GM12865 (cell line): ENCODE measurements at regions not wholly inside any gene's neighbourhood (a gene's known extent, or its start where the extent isn't known, plus 50 kb on each side); places are given as distances from the start of the nearest gene placed in this dataset.

Experiments
- DNase-seq: peaks from one replicate; pipeline ENCODE4 v3.0.0; 2010; ENCODE audit warnings: low read depth
- H3K4me3 ChIP-seq: 2 replicates; pipeline ENCODE4 v1.5.1; 2011; ENCODE audit warnings: mild to moderate bottlenecking, low read depth, low read length, control low read depth
- TF ChIP-seq, protein P1 (sequence below): IDR thresholded peaks from 2 replicates; pipeline ENCODE4 v1.5.1; 2011; ENCODE audit warnings: low read length, control low read depth, low read depth, inconsistent platforms; ENCODE audit not compliant: insufficient read depth; ENCODE audit errors: missing control alignments

DNA sequence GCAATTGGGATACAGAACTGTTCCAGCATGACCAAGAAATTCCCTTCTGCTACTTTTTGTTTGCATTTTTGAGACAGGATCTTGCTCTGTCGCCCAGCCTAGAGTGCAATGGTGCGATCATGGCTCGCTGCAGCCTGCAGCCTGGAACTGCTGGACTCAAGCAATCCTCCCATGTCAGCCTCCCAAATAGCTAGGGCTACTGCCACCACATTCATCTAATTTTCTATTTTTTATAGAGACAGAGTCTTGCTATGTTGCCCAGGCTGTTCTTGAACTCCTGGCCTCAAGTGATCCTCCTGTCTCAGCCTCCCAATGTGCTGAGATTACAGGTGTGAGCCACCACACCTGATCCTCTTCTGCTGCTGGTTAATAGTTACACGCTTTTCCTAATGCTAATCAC is 204.9 kb downstream of the SOX4 start:
- TF ChIP-seq, protein P1, sequence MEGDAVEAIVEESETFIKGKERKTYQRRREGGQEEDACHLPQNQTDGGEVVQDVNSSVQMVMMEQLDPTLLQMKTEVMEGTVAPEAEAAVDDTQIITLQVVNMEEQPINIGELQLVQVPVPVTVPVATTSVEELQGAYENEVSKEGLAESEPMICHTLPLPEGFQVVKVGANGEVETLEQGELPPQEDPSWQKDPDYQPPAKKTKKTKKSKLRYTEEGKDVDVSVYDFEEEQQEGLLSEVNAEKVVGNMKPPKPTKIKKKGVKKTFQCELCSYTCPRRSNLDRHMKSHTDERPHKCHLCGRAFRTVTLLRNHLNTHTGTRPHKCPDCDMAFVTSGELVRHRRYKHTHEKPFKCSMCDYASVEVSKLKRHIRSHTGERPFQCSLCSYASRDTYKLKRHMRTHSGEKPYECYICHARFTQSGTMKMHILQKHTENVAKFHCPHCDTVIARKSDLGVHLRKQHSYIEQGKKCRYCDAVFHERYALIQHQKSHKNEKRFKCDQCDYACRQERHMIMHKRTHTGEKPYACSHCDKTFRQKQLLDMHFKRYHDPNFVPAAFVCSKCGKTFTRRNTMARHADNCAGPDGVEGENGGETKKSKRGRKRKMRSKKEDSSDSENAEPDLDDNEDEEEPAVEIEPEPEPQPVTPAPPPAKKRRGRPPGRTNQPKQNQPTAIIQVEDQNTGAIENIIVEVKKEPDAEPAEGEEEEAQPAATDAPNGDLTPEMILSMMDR = no peak
- DNase-seq = no peak

DNA sequence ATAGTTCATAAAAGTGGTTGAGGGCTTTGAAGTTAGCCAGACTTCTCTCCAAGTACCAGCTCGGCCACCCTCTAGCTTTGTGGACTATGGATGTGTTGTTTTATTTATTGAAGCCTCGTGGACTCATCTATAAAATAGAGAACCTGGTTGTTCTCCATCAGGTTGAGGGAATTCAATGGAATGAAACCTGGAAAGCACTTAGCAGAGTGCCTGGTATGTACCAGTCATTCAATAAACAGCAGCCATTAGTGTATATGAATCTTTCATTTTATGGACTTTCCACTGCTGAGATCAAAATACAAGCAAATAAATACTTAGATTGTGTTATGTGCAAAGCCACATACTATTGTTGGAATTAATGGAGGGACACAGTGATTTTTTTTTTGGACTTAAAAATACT is 206.8 kb downstream of the SOX4 start:
- no peak overlapping the region for H3K4me3 ChIP-seq
- TF ChIP-seq, protein P1 = no peak
- no peak for DNase-seq

More for the DNA sequence above, 204.9 kb downstream of the SOX4 start:
- no peak overlapping the region for H3K4me3 ChIP-seq

DNA sequence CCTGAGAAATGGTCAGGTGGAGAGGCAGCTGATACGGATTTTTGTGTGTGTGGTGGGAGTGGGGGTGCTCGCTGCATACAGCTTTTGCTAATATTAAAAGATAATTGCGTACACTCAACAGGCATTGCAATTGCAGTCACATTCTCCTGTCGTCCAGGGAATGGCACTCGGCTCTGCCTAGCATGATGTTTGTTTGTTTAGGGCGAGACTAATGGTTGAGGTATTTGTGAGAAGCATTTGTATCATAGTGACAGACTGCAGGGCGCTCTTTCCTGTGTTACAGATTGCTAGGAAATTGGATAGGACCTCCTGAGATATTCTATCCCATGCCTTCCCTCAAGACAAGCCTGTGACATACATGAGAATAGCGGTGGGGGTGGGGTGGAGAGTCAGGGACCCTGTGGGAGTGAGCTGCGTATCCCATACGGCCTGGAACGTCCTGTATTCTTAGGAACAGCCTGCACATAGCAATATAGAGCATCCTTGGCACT is 207.4 kb downstream of the SOX4 start:
- DNase-seq = no peak
- TF ChIP-seq, protein P1 = no peak
- H3K4me3 ChIP-seq = no peak overlapping the region

DNA sequence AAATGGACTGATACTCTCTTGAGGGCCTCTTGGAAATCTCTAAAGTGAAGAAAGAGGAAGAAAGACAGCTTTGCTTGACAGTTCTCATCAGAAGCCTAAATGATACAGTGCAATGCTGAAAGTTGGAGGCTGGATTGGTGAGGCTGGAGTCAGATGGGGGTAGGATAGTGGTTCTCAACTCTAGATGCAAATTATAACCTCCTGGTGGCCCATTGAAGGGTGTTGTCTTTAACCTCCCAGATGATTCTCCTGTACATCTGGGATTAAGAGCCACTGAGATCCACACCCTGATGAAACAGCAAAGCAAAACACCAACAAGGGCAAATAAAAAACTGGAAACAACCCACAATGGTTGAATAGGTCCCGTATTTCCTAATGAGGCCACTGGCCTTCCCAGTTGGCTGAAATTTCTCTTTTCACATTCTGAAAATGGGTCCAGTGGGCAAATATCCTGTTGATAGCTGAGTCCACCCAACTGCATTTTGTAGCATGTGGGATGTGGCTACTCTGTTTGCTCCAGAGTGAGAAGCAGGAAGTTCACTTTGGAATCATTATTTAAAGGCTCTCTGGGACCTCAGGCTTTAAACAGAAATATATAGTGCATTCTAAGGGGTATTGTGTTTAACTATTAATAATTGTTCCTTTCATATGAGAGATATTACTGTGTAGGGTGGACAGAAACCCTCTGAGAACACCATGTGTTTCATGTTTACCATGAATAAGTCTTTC is 208.1 kb downstream of the SOX4 start:
- TF ChIP-seq, protein P1 = no peak
- H3K4me3 ChIP-seq = no peak overlapping the region
- DNase-seq = no peak

DNA sequence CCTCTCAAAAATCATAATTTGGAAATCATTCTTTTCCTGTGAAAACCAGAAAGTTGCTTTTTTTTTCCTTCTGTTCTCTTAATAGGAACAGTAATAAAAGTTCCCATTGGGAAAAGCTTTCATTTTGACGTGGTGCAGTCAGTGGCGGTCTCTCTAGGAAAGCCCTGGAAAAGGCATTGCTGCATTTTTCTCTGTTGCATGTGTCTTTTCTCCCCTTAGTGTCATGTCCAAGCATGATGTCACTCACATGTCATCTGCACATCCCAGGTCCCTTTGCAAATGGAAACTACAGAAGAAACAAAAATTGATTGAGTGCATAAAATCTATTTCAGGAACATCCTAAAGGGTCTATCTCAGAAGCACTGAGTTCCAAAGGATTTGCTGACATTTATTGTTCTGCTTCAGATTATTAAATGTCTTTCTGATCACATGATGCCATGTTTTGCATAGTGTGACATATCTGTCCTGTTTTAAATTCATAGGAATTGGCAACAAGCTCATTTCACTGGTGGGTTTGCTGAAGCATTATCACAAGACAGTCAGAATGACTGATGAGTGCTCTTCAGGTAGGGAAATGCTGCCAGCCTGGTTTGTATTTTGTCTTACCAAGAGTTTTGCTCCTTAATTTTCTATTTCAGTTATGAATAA is 208.7 kb downstream of the SOX4 start:
- H3K4me3 ChIP-seq = no peak overlapping the region
- no peak for DNase-seq
- TF ChIP-seq, protein P1 = no peak

DNA sequence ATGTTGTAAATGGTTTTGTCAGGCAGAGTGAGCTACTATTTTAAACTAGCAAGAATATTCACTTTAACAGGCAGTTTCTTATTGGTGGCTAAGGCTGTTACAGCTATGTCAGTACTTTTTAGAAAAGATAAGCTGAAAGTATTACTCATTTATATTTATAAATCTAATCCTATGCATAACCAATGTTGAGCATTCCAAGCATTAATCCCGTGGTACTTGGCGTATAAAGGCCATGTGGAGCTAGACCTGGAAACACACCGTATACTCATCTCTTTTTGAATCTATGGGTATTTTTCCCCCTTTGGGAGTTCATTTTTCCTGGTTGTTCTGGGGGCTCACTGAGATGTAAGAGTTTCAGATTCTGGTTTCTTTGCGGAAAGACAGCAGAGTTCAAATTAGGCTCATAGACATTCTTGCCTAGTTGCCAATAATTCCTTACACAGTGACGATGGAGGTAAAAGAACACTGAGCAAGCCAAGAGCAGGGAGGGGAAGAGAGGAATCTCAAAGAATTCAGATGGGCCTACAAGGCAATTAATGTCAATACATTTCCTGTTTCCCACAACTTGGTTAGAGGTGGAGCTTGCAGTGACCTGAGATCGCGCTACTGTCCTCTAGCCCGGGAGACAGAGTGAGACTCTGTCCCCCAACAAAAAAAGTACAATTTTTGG is 211.5 kb downstream of the SOX4 start:
- TF ChIP-seq, protein P1 = no peak
- H3K4me3 ChIP-seq = no peak overlapping the region
- DNase-seq = no peak
